ENCODE measurements at regions not wholly inside any gene's neighbourhood (a gene's known extent, or its start where the extent isn't known, plus 50 kb on each side); places are given as distances from the start of the nearest gene placed in this dataset.

- TF ChIP-seq CTCF (conservative IDR thresholded peaks at IDR 0.05; ENCODE audit: low read length) (no peak), EZH2phosphoT487 (IDR thresholded peaks at IDR 0.05; ENCODE audit: borderline replicate concordance, low read depth, low read length) (no peak)
These were observed 97.2 kb upstream of the COL8A1 start for GRCh38 chr3:99541181-99541580.
